ENCODE measurements at regions not wholly inside any gene's neighbourhood (a gene's known extent, or its start where the extent isn't known, plus 50 kb on each side); places are given as distances from the start of the nearest gene placed in this dataset.

GRCh38 chr1:80918380-80918779, 882.4 kb upstream of the ADGRL2 start:
- Histone ChIP-seq H3K9me3 (ENCODE audit: low read length) (no peaks in the 10 kb centered on the region), H3K4me2 (ENCODE audit: low read length) (no peak overlapping the region), H2AFZ (ENCODE audit: low read length) (no peak overlapping the region), H3K79me2 (ENCODE audit: insufficient read depth, low read depth, low read length) (no peaks in the 10 kb centered on the region), H3K36me3 (ENCODE audit: insufficient read depth, low read length) (no peaks in the 10 kb centered on the region), H3K9me2 (ENCODE audit: insufficient read depth, low read length) (no peaks in the 10 kb centered on the region), H3K27ac (ENCODE audit: low read depth, low read length, poor library complexity, severe bottlenecking) (no peak overlapping the region), H3K4me3 (ENCODE audit: low read depth, low read length, poor library complexity, severe bottlenecking) (no peak overlapping the region), H3K4me1 (ENCODE audit: insufficient read depth, low read length, poor library complexity, severe bottlenecking) (no peaks in the 10 kb centered on the region), H4K20me1 (ENCODE audit: insufficient read depth, low read length) (no peaks in the 10 kb centered on the region)
- intact Hi-C loops (cut with micrococcal nuclease; ENCODE audit: unreplicated experiment), result no loop called here
- no peak for DNase-seq (ENCODE audit: low spot score)
- CTCF ChIA-PET (ENCODE audit: unreplicated experiment), result no interaction called here
- POLR2A ChIA-PET, result no interaction called here
- no peak for TF ChIP-seq EZH2phosphoT487 (IDR thresholded peaks at IDR 0.05; ENCODE audit: borderline replicate concordance, low read depth, low read length)
- TF ChIP-seq, protein P1, sequence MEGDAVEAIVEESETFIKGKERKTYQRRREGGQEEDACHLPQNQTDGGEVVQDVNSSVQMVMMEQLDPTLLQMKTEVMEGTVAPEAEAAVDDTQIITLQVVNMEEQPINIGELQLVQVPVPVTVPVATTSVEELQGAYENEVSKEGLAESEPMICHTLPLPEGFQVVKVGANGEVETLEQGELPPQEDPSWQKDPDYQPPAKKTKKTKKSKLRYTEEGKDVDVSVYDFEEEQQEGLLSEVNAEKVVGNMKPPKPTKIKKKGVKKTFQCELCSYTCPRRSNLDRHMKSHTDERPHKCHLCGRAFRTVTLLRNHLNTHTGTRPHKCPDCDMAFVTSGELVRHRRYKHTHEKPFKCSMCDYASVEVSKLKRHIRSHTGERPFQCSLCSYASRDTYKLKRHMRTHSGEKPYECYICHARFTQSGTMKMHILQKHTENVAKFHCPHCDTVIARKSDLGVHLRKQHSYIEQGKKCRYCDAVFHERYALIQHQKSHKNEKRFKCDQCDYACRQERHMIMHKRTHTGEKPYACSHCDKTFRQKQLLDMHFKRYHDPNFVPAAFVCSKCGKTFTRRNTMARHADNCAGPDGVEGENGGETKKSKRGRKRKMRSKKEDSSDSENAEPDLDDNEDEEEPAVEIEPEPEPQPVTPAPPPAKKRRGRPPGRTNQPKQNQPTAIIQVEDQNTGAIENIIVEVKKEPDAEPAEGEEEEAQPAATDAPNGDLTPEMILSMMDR (conservative IDR thresholded peaks at IDR 0.05; ENCODE audit: low read length), result no peak
- BruUV-seq (replicated peaks), result no TSS peak

DNA sequence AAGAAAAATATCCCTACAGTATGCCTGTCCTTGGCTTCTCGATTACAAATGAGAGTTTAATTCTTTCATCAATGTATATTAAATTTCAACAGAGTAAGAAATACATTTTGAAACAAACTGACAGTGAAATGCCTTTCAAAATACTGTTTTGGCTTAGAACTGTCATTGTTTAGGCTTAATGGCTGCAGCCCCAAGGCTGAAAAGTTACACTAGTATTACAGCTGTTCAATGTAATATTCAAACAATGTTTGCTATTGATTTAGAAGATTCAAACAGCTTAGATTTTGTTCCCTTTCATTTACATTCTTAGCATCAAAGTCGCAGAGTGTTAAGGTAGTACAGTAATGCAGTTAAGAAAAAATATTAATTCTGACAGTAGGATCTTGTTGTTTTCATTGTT, 882.9 kb upstream of the ADGRL2 start:
- Histone ChIP-seq H3K9me2 (ENCODE audit: insufficient read depth, low read length) (no peaks in the 10 kb centered on the region), H3K4me3 (ENCODE audit: low read depth, low read length, poor library complexity, severe bottlenecking) (no peak overlapping the region), H3K79me2 (ENCODE audit: insufficient read depth, low read depth, low read length) (no peaks in the 10 kb centered on the region), H2AFZ (ENCODE audit: low read length) (no peak overlapping the region), H3K4me1 (ENCODE audit: insufficient read depth, low read length, poor library complexity, severe bottlenecking) (no peaks in the 10 kb centered on the region), H4K20me1 (ENCODE audit: insufficient read depth, low read length) (no peaks in the 10 kb centered on the region), H3K27ac (ENCODE audit: low read depth, low read length, poor library complexity, severe bottlenecking) (no peak overlapping the region), H3K36me3 (ENCODE audit: insufficient read depth, low read length) (no peaks in the 10 kb centered on the region), H3K9me3 (ENCODE audit: low read length) (no peaks in the 10 kb centered on the region), H3K4me2 (ENCODE audit: low read length) (no peak overlapping the region)
- DNase-seq (ENCODE audit: low spot score), result no peak
- ChIA-PET POLR2A (interaction anchor here (0.5 kb wide), 1 partner anchor 463 kb away, joined by 3 read pairs; no protein-coding TSS in a partner anchor), CTCF (ENCODE audit: unreplicated experiment) (no interaction called here)
- no TSS peak for BruUV-seq (replicated peaks)
- intact Hi-C loops (cut with micrococcal nuclease; ENCODE audit: unreplicated experiment), result no loop called here
- TF ChIP-seq, protein P1 (conservative IDR thresholded peaks at IDR 0.05; ENCODE audit: low read length), result no peak
- no peak for TF ChIP-seq EZH2phosphoT487 (IDR thresholded peaks at IDR 0.05; ENCODE audit: borderline replicate concordance, low read depth, low read length)

- POLR2A ChIA-PET, result no interaction called here
- H3K4me3 ChIP-seq (ENCODE audit: low read depth, low read length, poor library complexity, severe bottlenecking), result no peak overlapping the region
- BruUV-seq (replicated peaks), result no TSS peak
Measured at GRCh38 chr1:80917225-80917624, 883.5 kb upstream of the ADGRL2 start.

More at GRCh38 chr1:80917225-80917624, 883.5 kb upstream of the ADGRL2 start:
- CTCF ChIA-PET (ENCODE audit: unreplicated experiment), result no interaction called here
- no peak for TF ChIP-seq EZH2phosphoT487 (IDR thresholded peaks at IDR 0.05; ENCODE audit: borderline replicate concordance, low read depth, low read length)
- TF ChIP-seq, protein P1 (conservative IDR thresholded peaks at IDR 0.05; ENCODE audit: low read length), result no peak
- no peaks in the 10 kb centered on the region for H3K9me3 ChIP-seq (ENCODE audit: low read length)
- no peaks in the 10 kb centered on the region for H3K9me2 ChIP-seq (ENCODE audit: insufficient read depth, low read length)
- H2AFZ ChIP-seq (ENCODE audit: low read length), result no peak overlapping the region
- no peaks in the 10 kb centered on the region for H3K4me1 ChIP-seq (ENCODE audit: insufficient read depth, low read length, poor library complexity, severe bottlenecking)
- no peak overlapping the region for H3K4me2 ChIP-seq (ENCODE audit: low read length)
- no peak for DNase-seq (ENCODE audit: low spot score)
- H3K79me2 ChIP-seq (ENCODE audit: insufficient read depth, low read depth, low read length), result no peaks in the 10 kb centered on the region
- H3K27ac ChIP-seq (ENCODE audit: low read depth, low read length, poor library complexity, severe bottlenecking), result no peak overlapping the region
- H3K36me3 ChIP-seq (ENCODE audit: insufficient read depth, low read length), result no peaks in the 10 kb centered on the region
- intact Hi-C loops (cut with micrococcal nuclease; ENCODE audit: unreplicated experiment), result no loop called here
- no peaks in the 10 kb centered on the region for H4K20me1 ChIP-seq (ENCODE audit: insufficient read depth, low read length)
